GM21390 (cell line): ENCODE measurements at regions not wholly inside any gene's neighbourhood (a gene's known extent, or its start where the extent isn't known, plus 50 kb on each side); places are given as distances from the start of the nearest gene placed in this dataset.

Experiments
- ATAC-seq: cut with Tn5 transposase; IDR thresholded peaks from one replicate; pipeline ENCODE4 v1.9.1; 2021; ENCODE audit not compliant: unreplicated experiment

DNA sequence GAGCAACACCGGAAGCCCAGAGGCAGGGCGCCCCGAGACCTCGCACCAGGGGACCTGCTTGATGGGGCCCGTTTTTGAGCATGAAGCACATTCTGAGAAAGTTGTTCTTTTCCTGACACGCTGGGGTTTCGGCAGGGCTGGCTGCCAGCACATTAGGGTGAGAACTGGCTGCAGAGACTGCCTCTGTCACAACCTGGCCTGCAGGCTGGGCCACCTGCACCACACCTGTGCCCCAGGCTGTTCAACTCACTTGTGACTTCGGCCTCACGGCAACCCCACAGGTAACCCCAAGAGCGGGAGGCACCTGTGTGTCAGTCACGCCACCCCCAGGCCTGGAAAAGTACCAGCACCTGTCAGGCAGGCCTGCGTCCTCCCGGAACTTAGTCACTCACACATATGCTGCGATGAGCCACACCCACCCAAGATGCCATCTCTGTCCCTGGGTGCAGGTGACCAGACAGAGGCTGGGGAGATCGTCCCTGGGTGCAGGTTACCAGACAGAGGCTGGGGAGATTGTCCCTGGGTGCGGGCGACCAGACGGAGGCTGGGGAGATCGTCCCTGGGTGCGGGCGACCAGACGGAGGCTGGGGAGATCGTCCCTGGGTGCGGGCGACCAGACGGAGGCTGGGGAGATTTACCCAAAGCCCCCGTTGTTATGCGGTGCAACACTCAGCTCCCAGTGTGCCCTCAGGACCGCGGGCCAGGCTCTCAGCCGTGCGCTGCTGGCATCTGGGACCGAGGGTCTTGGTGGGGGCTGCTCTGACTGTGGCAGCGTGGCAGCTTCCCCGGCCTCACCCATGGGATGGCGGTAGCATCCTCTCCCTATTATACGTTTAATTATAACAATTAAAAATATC, 82.5 kb upstream of the BHLHE23 start:
- ATAC-seq: no peak

DNA sequence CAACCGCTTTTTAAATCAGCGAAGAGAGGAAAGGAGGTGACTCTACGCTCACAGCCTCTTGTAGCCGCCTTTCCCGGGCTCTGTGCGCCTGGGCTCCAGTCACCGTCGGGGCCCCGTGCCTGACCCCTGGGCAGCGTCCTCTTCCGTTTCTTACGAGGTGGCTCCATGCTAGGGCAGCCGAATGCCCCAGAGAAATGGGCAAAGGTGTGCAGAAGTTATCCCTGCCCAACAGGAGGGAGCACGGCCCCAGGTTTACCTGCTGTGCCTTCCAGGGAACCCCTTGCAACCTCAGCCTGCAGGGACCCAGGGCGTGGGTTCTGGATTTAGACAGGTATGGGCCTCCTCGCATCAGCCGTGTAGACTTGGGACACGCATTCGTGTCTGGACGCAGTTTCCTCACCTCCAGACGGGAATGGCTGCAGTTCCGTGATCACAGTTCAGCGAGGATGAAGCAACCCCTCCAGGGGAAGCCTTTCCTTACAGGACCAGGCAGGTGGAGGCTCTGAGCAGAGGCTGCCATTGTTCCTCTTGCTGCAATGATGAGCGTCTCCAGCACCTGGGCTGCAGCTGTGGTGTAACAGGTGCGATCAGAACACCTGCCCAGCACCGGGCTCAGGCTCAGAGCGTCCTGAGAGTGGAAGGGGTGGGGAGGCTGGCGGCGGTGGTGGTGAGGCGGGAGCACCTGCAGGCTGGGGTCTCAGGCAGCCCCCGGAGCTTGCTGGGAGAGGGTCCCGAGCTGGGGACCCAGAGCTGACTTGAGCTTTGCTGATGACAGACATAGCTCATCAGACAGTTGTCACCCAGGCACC, 81.3 kb upstream of the BHLHE23 start:
- ATAC-seq: no peak

DNA sequence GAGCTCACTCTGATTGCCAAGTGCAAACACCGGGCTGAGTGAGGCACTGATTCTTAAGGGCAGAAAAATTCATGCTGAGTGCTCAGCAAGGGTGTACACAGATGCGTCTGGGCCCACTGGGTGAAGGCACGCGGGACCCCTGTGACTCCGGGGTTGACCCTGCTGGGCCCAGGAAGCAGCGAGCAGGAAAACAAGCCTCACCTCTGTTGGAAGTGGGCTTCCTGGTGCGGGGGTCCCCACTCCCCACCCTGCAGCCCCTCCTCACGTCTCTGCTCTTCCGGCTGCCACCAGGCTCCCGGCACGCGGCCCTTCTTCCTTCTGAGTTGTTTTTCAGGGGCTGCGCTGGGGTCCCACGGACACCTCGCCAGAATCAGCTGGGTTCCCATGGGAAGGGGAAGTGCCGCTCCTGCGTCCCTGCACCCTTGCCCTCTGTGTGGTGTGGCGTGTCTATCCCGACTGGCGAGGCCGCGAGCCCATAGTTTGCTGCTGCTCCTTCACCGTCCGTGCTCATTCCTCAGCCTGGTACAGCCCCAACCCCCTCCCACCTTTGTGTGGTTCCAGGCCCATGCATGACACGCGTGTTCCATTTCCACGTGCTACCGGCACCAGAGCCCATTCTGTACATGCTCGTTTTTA, 80.6 kb upstream of the BHLHE23 start:
- ATAC-seq: no peak

DNA sequence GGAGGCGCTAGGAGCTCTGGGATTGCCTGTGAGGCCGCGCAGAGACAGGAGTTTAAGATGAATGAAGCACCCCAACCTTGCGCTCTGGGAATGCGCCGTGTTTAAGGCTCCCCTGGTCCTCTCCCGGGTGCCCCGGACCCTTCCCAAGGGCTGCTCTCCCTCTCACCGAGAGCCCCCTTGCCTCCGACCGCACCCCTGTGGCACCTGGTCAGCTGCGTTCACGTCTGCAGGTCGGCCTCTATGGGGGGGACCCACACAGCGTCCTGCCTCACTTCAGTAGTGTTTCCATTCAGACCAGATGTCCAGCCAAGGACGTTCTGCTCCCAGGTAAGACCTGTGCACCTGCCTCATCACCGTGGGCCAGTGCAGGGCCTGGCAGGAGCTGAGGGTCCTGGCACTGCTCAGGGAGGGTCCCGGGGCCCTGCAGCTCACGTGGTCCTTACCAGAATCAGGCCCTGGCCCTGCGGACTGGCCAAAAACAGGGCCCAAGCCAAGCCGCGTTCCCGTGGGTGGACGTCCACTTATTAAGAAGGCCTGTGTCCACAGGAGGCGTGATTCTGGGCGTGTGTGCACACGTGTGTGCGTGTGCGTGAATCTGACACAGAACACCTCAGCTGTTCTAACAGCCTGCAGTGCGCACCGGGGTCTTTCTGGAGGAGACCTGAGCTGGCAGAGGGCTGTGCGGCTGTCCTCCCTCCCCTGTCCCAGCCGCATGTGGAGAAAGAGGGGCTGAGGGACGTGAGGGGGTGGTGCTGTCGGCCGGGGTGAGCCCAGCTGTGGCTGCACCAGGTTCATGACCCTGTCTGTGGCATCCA, 79.9 kb upstream of the BHLHE23 start:
- no peak for ATAC-seq

DNA sequence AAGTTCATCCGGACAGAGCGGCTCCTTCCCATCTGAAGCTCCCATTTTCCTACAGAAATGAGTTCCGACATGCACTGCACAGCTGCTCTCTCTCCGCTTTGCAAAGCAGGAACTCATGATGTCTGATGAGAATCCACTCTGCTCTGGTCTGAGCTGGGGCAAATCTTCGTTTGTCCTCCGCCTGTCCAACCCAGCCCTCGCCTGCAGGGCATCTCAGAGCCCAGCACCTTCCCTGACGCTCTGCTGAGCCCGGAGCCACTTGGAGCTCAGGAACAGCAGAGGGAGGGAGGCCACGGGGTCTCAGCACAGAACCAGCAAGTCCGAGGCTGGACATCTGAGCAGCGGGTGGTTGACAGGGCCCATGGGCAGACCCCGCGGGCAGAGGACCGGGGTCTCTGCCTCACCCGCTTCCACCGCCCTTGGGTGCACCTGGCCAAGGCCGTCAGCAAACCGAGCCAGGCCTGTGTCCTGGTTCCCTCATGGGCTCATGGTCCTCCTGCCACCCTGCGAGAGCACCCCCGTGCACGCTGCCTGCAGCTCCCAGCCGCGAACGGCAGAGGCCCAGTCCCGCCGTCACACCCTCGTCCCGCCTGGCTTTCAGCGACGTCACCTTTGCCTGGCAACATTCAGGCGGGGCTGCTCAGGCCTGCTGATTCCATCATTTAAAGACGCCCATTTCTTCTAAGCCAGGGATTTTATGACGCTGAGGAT, 78.5 kb upstream of the BHLHE23 start:
- ATAC-seq: no peak

DNA sequence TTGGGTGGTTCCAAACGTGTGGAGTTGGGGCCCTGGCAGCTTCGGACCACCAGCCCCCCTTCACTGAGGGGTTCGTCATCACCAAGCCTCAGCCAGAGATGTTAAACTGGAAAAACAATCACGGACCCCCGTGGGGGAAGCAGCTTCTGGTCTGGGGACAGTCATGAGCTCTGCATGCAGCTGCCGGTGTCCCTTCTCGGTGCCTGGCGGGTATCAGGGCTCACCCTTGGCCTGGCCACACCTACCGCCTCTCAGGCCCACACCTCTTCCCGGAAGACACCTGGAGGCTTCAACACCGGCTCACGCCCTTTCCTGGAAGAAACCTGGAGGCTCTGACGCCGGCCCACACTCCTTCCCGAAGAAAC, 77.8 kb upstream of the BHLHE23 start:
- ATAC-seq: no peak

DNA sequence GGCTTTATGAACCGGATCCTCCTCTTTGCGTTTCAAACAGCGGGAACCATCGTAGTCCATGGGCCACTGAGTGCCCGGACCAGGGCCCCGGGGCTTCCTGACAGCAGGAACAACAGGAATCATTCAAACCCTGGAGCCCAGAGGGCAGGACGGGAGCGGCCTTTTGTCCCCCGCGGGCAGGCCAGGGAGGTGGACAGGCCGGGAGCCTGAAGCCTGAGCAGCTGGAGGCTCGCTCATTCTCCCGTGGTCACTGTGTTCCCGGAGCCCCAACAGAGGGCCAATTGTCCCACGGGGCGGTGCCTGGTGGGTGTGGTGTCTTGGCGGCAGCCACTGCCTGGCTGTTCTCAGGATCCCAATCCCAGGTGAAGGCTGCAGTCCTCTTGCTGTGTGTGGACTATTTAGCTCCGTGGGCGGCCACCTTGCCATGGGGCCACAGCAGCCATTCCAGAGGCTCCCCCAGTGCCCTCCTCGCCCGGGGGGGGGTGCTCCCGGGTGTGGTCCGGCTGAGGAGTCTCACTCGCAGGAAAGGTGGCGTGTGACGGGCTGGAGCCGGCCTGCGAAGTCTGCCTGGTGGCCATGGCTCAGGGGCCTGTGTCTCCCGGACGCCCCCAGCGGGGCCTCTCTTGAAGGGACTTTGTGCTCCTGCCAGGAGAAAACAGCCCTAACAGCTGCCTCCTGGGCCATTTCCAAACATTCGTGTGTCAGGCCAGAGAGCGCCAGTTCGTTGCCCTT, 77.2 kb upstream of the BHLHE23 start:
- no peak for ATAC-seq

DNA sequence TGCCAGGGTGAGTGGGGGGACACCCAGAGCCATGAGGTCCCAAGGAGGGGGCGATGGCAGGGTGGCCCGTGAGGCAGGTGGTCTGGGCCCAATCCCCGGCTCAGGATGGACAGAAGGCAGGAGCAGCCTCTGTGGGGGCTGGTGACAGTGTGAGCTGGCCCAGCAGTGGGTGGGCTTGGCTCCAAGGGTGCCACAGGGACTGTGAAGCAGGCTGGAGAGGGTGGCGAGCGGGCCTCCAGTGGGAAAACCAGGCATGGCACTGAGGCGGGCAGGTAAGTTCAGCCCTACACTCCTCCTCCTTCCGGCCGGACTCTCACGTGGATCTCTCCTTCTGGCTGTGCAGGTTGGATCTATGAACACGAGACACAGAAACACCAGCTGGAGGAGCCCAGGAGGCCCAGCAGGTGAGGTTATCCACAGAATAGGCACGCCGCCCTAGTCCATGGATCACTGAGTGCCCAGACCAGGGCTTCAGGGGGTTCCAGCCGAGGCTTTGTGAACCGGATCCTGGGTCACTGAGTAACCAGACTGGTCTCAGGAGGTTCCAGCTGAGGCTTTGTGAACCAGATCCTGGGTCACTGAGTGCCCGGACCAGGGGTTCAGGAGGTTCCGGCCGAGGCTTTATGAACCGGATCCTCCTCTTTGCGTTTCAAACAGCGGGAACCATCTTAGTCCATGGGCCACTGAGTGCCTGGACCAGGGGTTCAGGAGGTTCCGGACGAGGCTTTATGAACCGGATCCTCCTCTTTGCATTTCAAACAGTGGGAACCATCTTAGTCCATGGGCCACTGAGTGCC, 76.4 kb upstream of the BHLHE23 start:
- ATAC-seq: no peak

DNA sequence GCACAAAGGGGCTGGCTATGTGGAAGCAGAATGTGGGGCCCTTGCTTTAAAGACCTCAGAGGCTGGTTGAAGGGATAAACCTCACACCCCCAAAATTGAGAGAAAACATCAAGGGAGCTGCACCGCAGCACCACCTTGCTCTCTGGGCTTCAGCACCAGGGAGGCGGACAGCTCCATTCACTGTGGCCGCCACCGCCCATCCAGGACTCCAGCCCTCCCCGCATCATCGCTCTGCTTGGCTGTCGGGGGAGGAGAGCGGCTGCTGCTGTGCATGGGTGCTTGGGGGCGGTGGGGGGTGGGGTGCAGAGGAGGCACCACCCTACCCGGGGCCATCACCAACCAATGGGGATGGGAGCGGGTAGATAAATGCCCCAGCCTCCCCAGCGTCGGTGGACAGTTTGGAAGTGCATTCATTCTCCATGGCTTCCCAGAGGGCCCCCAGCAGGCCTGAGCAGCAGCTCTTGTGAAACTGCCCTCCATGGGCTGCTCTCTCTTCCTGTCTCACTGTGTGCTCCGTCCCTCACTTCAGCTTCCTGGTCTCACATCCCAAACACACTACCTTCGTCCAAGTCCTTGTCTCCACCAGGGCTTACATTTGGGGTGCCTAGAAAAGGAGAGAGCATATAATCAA, 75.7 kb upstream of the BHLHE23 start:
- ATAC-seq: no peak

DNA sequence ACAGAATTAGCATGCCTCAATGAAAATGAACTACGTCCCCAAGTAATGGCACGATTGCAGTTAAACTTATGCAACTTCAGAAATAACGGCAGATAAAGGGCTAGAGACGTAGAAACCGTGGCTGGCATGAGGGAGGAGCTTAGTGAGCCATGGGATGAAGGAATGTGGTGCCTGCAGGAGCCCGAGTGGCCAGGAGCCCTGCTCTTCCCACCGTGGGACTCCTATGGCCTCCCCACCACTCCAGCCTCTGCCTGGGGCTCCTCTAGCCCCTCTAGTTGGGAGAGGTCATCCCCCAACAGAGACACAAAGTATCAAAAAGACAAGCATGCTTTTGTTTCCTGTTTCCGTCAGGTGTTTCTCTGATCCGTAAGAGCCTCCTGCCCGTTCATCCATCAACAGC, 75.1 kb upstream of the BHLHE23 start:
- ATAC-seq: no peak

DNA sequence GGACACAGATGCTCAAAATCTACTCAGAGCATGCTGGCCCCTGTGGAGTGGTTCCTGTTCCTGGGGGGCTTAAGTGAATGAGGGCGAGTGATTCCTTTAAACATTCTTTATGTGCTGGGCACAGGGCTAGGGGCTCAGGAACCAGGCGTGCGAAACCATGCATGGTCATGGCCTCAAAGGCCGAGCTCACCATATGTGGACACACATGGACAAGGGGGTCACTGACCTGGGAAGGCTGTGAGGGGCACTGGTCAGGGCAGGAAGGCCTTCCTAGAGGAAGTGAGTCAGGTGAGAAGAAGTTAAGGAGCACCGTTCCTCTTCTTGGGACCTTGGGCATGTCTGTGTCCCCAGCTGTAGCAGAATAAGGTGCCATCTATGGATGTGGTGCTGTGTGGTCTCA, 74.6 kb upstream of the BHLHE23 start:
- no peak for ATAC-seq

DNA sequence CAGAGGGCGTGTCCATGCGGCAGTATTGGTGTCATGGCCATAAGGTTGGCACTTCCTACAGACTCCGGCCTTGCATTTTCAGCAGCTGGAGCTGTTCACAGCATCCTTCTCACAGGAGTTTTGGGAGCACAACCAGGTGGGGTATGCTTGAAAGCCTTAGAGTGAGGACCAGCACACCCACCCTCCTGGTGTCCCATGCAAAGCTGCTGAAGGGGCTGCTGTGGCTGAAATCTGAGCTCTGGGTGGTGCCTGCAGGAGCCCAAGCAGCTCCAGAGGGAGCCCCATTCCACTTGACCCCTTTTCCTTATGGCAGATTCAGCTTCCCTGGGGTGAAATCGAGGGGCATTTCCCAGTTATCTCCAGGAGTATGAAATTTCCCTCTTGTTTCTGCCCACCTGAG, 74.0 kb upstream of the BHLHE23 start:
- no peak for ATAC-seq

DNA sequence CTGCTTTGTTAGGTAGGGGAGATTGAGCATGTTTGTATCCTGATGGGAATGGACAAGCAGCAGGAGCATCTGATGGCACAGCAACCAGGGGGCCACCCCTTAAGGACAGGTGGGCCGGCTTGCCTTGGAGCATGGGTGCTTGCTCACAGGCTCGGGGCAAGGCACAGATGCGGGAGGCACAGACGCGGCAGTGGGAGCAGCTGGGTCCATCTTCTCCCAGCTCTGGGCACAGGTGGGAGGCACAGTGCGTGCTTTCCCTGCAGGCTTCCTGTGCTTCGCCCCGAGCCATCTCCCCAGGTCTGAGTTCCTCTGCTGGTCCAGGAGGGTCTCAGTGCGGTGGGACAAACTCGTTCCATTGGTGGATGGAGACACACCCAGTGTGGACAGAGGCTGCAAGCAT, 73.6 kb upstream of the BHLHE23 start:
- no peak for ATAC-seq

DNA sequence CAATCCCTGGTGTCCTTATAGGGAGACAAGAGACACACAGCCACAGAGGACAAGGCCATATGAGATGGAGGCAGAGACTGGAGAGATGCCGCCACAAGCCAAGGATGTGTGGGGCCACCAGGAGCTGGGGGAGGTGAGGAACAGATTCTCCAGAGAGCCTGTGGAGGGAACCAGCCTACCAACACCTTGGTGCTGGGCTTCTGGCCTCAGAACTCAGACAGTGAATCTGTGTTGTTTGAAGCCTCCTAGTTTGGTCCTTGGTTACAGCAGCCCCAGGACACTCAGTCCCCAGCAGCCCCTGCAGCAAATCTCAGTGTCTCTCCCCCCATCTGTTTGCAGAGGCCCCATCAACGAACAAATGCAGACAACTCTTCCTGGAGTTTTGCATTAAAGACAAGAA, 73.2 kb upstream of the BHLHE23 start:
- no peak for ATAC-seq

DNA sequence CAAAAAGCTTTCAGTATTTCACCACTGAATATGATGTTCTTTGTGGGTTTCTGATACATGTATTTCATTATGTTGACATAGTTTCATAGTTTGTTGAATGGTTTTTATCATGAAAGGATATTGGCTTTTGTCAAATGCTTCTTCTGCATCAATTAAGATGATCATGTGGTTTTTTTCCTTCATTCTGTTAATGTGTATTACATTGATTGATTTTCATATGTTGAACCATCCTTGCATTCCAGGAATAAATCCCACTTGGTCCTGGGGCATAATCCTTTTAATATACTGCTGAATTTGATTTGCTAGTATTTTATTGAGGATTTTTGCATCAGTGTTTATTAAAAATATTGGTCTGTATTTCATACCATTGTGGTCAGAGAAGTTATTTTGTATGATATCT, 70.9 kb upstream of the BHLHE23 start:
- ATAC-seq: no peak

DNA sequence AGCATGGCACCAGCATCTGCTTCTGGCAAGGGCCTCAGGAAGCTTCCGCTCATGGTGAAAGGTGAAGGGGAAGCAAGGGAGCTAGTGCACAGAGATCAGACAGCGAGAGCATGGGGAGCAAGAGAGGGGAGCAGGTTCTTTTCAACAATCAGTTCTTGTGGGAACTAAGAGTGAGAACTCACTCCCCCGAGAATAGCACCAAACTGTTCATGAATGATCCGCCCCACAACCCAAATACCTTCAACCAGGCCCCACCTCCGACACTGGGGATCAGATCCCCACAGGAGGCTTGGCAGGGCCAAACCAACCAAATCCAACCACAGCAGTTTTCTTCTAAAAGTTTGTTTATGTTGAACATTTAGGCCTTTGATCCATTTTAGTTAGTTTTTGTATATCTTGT, 69.7 kb upstream of the BHLHE23 start:
- no peak for ATAC-seq

DNA sequence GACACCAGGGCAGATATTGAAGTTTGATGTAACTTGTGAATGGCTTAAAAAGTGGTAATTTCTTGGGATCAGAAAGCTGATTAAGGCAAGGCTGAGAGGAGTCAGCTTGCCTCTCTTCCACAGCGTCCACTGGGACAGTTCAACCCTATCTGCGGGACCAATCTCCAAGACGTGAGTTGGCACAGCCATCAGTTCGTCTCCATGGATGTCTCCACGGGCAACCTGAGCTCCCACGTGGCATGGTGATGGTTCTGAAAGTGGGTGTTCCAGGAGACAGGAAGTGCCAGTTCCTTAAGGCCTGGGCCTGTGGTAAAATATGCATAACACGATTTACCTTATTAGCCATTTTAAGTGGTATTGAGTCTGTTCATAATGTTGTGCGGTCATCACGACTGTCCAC, 67.9 kb upstream of the BHLHE23 start:
- ATAC-seq: no peak

DNA sequence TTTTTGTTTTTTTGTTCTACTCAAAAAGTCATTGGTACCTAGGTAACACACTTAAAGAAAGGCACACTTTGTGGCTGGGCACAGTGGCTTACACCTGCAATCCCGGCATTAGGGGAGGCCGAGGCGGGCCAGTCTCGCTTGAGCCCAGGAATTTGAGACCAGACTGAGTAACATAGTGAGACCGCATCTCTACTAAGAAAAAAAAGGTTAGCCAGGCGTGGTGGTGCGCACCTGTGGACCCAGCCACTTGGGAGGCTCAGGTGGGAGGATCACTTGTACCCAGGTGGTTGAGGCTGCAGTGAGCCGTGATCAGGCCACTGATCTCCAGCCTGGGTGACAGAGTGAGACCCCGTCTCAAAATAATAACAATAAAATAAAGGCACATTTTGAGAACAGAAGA, 67.4 kb upstream of the BHLHE23 start:
- ATAC-seq: no peak

DNA sequence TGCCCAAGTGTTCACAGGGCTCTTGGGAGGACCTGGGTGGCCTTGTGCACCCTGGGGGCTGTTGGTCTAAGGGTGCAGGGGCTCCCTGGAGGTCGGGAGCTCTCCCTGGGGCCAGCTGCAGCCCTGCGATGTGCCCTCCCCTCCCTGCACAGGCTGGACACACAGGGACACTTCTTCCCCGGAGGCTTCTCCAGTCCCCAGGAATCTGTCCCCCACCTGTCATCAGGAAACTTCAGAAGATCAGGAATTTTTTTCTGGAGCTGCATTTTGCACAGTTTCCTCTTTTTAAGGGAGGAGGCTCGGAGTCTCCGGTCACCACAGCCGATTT, 66.9 kb upstream of the BHLHE23 start:
- ATAC-seq: no peak
